IMR-90 (cell line): ENCODE measurements at regions not wholly inside any gene's neighbourhood (a gene's known extent, or its start where the extent isn't known, plus 50 kb on each side); places are given as distances from the start of the nearest gene placed in this dataset.

Experiments
- ATAC-seq: fragments of 200-7000 bp; cut with Tn5 transposase; 2 replicates; pipeline ENCODE4 v1.9.1; 2020; ENCODE audit warnings: low read depth, mild to moderate bottlenecking, moderate library complexity
- BruUV-seq: library from RNA; stranded (reverse); fragments of 400-500 nt; replicated peaks from 2 replicates; lab custom pipeline; 2021; lab: Mats Ljungman, UMichigan
- CTCF ChIA-PET: fragments of 300-600 bp; formaldehyde crosslinking; extraction: SDS; loops from one replicate; lab custom pipeline; 2021; ENCODE audit warnings: antibody characterized with exemption; lab: Yijun Ruan, JAX
- POLR2A ChIA-PET: fragments of 300-600 bp; sonication (Branson Sonifier 250); formaldehyde crosslinking; loops from one replicate; lab custom pipeline; 2022; ENCODE audit warnings: antibody characterized with exemption; ENCODE audit not compliant: unreplicated experiment; lab: Charles Lee
- DNase-seq: peaks from one replicate; pipeline ENCODE4 v3.0.0; 2013
- H2AFZ ChIP-seq: replicated peaks from 2 replicates; pipeline ENCODE3; 2013; ENCODE audit warnings: low read length, mild to moderate bottlenecking; ENCODE audit not compliant: poor library complexity
- H2AK5ac ChIP-seq: 2 replicates; pipeline ENCODE4 v1.6.1; 2013; ENCODE audit warnings: low read depth, low read length, inconsistent platforms
- H2AK9ac ChIP-seq: replicated peaks from 2 replicates; pipeline ENCODE3; 2013; ENCODE audit warnings: mild to moderate bottlenecking, low read depth, low read length, moderate library complexity; ENCODE audit not compliant: poor library complexity
- H2BK120ac ChIP-seq: 2 replicates; pipeline ENCODE4 v1.6.1; 2013; ENCODE audit warnings: low read depth, low read length, inconsistent platforms
- H2BK15ac ChIP-seq: 3 replicates; pipeline ENCODE4 v1.6.1; 2013; ENCODE audit warnings: low read depth, low read length, inconsistent platforms
- H2BK20ac ChIP-seq: 2 replicates; pipeline ENCODE4 v1.6.1; 2013; ENCODE audit warnings: low read depth, mild to moderate bottlenecking, inconsistent platforms, low read length, moderate library complexity
- H2BK5ac ChIP-seq: 2 replicates; pipeline ENCODE4 v1.6.1; 2013; ENCODE audit warnings: mild to moderate bottlenecking, low read depth, low read length, inconsistent platforms; ENCODE audit not compliant: poor library complexity, severe bottlenecking
- H3K14ac ChIP-seq: replicated peaks from 2 replicates; pipeline ENCODE4 v1.6.1; 2013; ENCODE audit warnings: low read depth, low read length, inconsistent platforms
- H3K18ac ChIP-seq: 2 replicates; pipeline ENCODE4 v1.6.1; 2013; ENCODE audit warnings: low read depth, low read length, control low read depth
- H3K23ac ChIP-seq: 2 replicates; pipeline ENCODE4 v1.6.1; 2013; ENCODE audit warnings: low read depth, low read length, inconsistent platforms
- H3K27ac ChIP-seq: 2 replicates; pipeline ENCODE4 v1.5.1; 2013; ENCODE audit warnings: mild to moderate bottlenecking, control low read depth, low read length; ENCODE audit not compliant: insufficient read depth
- H3K27me3 ChIP-seq: 2 replicates; pipeline ENCODE4 v1.6.1; 2013; ENCODE audit warnings: low read length; ENCODE audit not compliant: control insufficient read depth, insufficient read depth
- H3K36me3 ChIP-seq: 2 replicates; pipeline ENCODE4 v1.6.1; 2013; ENCODE audit warnings: low read length, mixed read lengths; ENCODE audit not compliant: control insufficient read depth, insufficient read depth
- H3K4ac ChIP-seq: 2 replicates; pipeline ENCODE4 v1.6.1; 2013; ENCODE audit warnings: low read depth, low read length, inconsistent platforms
- H3K4me1 ChIP-seq: 2 replicates; pipeline ENCODE4 v1.6.1; 2013; ENCODE audit warnings: low read length, mixed read lengths; ENCODE audit not compliant: control insufficient read depth, insufficient read depth
- H3K4me2 ChIP-seq: 2 replicates; pipeline ENCODE4 v1.6.1; 2013; ENCODE audit warnings: low read depth, mild to moderate bottlenecking, control low read depth, low read length, moderate library complexity
- H3K4me3 ChIP-seq: 2 replicates; pipeline ENCODE4 v1.5.1; 2013; ENCODE audit warnings: low read depth, mild to moderate bottlenecking, control low read depth, low read length, moderate library complexity; ENCODE audit not compliant: insufficient read depth
- H3K56ac ChIP-seq: 2 replicates; pipeline ENCODE4 v1.6.1; 2013; ENCODE audit warnings: low read length, inconsistent platforms; ENCODE audit not compliant: insufficient read depth; ENCODE audit errors: extremely low read depth
- H3K79me1 ChIP-seq, 2 experiments: 2 replicates each; pipeline ENCODE4 v1.6.1; 2013; ENCODE audit warnings: low read length in 2 of 2, inconsistent platforms in 1 of 2, low read depth in 1 of 2
- H3K9ac ChIP-seq: 2 replicates; pipeline ENCODE4 v1.6.1; 2013; ENCODE audit warnings: low read depth, low read length, control low read depth
- H3K9me1 ChIP-seq: 2 replicates; pipeline ENCODE4 v1.6.1; 2013; ENCODE audit warnings: low read length, inconsistent platforms; ENCODE audit not compliant: insufficient read depth
- H3K9me3 ChIP-seq: 2 replicates; pipeline ENCODE4 v1.6.1; 2013; ENCODE audit warnings: low read length; ENCODE audit not compliant: control insufficient read depth, insufficient read depth
- H4K20me1 ChIP-seq: 2 replicates; pipeline ENCODE4 v1.6.1; 2013; ENCODE audit warnings: low read length, inconsistent platforms; ENCODE audit not compliant: insufficient read depth
- H4K5ac ChIP-seq: 2 replicates; pipeline ENCODE4 v1.6.1; 2013; ENCODE audit warnings: mild to moderate bottlenecking, low read depth, low read length, control low read depth
- H4K8ac ChIP-seq, 2 experiments: 2 replicates each; pipeline ENCODE4 v1.6.1; 2013; ENCODE audit warnings: low read depth in 2 of 2, low read length in 2 of 2, control low read depth in 1 of 2, inconsistent platforms in 1 of 2
- H4K91ac ChIP-seq: 2 replicates; pipeline ENCODE4 v1.6.1; 2013; ENCODE audit warnings: low read depth, low read length, inconsistent platforms; ENCODE audit not compliant: insufficient read depth
- BHLHE40 ChIP-seq: fragments of 150-350 bp; IDR thresholded peaks from 2 replicates; pipeline ENCODE4 v1.6.1; 2016; ENCODE audit warnings: mild to moderate bottlenecking, low read depth, low read length
- CEBPB ChIP-seq: IDR thresholded peaks from 2 replicates; pipeline ENCODE4 v1.6.1; 2012; ENCODE audit warnings: low read depth, low read length, improper control_type of control experiment
- CHD1 ChIP-seq: IDR thresholded peaks from 2 replicates; pipeline ENCODE4 v1.6.1; 2012; ENCODE audit warnings: low read depth, low read length, improper control_type of control experiment
- FOS ChIP-seq: fragments of 150-350 bp; IDR thresholded peaks from 2 replicates; pipeline ENCODE4 v1.6.1; 2016; ENCODE audit warnings: low read depth, low read length
- MAFK ChIP-seq: IDR thresholded peaks from 2 replicates; pipeline ENCODE4 v1.6.1; 2012; ENCODE audit warnings: low read depth, low read length, improper control_type of control experiment
- MAZ ChIP-seq: IDR thresholded peaks from 2 replicates; pipeline ENCODE4 v1.6.1; 2012; ENCODE audit warnings: low read depth, mild to moderate bottlenecking, low read length, improper control_type of control experiment, moderate library complexity, borderline replicate concordance
- MXI1 ChIP-seq: IDR thresholded peaks from 2 replicates; pipeline ENCODE4 v1.6.1; 2012; ENCODE audit warnings: low read depth, mild to moderate bottlenecking, low read length, moderate library complexity, borderline replicate concordance
- NFE2L2 ChIP-seq: fragments of 150-350 bp; IDR thresholded peaks from 2 replicates; pipeline ENCODE4 v1.6.1; 2016; ENCODE audit warnings: low read depth, mild to moderate bottlenecking, low read length
- POLR2A ChIP-seq: IDR thresholded peaks from 2 replicates; pipeline ENCODE4 v1.6.1; 2012; ENCODE audit warnings: mild to moderate bottlenecking, low read depth, low read length
- RAD21 ChIP-seq: IDR thresholded peaks from 2 replicates; pipeline ENCODE4 v1.6.1; 2012; ENCODE audit warnings: low read length, improper control_type of control experiment
- RCOR1 ChIP-seq: IDR thresholded peaks from 2 replicates; pipeline ENCODE4 v1.6.1; 2012; ENCODE audit warnings: mild to moderate bottlenecking, low read length, improper control_type of control experiment; ENCODE audit not compliant: insufficient replicate concordance
- RFX5 ChIP-seq: IDR thresholded peaks from 2 replicates; pipeline ENCODE4 v1.8.0; 2012; ENCODE audit warnings: low read depth, mild to moderate bottlenecking, low read length, moderate library complexity
- SMC3 ChIP-seq: fragments of 150-350 bp; IDR thresholded peaks from 2 replicates; pipeline ENCODE4 v1.6.1; 2016; ENCODE audit warnings: low read depth, mild to moderate bottlenecking, antibody characterized with exemption, low read length, moderate library complexity
- WGBS, 2 experiments: methylation state at CpG; one replicate each; pipeline versions ENCODE4 v1.1.5 to v1.1.7; 2013; ENCODE audit warnings: missing lambda C conversion rate in 2 of 2; ENCODE audit not compliant: insufficient read length in 1 of 2; ENCODE audit errors: extremely low coverage in 2 of 2; 5-methylcytosine and 5-hydroxymethylcytosine counted together
- dilution Hi-C: fragments of 300-500 bp; cut with HindIII; formaldehyde crosslinking; loops from one replicate; pipeline ENCODE4 v1.14.3; 2018; ENCODE audit warnings: low sequenced_read_pairs; ENCODE audit not compliant: unreplicated experiment
- in situ Hi-C: fragments of 300-500 bp; cut with MboI; formaldehyde crosslinking; loops from 3 replicates; pipeline ENCODE4 v1.14.3; 2019; ENCODE audit warnings: low sequenced_read_pairs, inconsistent platforms, mixed read lengths
- intact Hi-C: fragments of 100-400 bp; cut with micrococcal nuclease; formaldehyde crosslinking; loops from 2 replicates; pipeline ENCODE4 v1.10.0; 2022
- TF ChIP-seq, protein P1 (sequence below): conservative IDR thresholded peaks from 2 replicates; pipeline ENCODE4 v1.5.1; 2012; ENCODE audit warnings: mild to moderate bottlenecking, low read depth, low read length, improper control_type of control experiment
- TF ChIP-seq, protein P2 (sequence below): fragments of 150-350 bp; IDR thresholded peaks from 2 replicates; pipeline ENCODE4 v1.6.1; 2016; ENCODE audit warnings: low read depth, mild to moderate bottlenecking, low read length, moderate library complexity, borderline replicate concordance
- TF ChIP-seq, protein P3 (sequence below): fragments of 150-350 bp; IDR thresholded peaks from 2 replicates; pipeline ENCODE4 v1.6.1; 2017; ENCODE audit warnings: mild to moderate bottlenecking, antibody characterized with exemption, low read length, low read depth

DNA sequence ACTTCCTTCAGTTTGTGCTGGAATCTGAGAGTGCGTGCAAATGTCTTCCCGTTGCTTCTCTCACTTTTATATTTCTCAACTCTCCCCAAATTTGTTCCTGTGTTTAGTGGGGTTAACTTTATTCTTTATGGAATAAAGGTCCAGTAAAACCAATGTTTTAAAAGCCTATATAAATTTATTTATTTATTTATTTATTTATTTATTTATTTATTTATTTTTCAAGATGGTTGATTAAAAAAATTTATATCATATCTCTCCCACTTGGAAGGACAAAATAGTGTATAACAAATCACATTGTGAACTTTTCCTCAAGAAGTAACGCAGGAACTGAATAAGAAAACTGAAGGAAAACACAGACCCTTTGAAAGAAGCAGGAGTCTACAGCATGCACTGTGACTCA, 95.3 kb upstream of the ITM2A start:
- Histone ChIP-seq H2BK15ac (no peak overlapping the region), H4K5ac (no peak overlapping the region), H3K23ac (no peak overlapping the region), H3K4ac (no peak overlapping the region), H4K8ac (no peak overlapping the region), H3K27ac (no peak overlapping the region), H2BK20ac (no peak overlapping the region), H4K20me1 (no peaks in the 10 kb centered on the region), H3K4me2 (no peak overlapping the region), H3K9me3 (peaks cover 6% of the 10 kb centered on the region; the same call in 1 of the 2 replicates), H2AK9ac (no peak overlapping the region), H3K56ac (no peak overlapping the region), H3K4me1 (no peaks in the 10 kb centered on the region), H3K27me3 (no peaks in the 10 kb centered on the region), H3K9ac (no peak overlapping the region), H2AFZ (no peak overlapping the region), H4K91ac (no peak overlapping the region), H3K79me1 (no peaks in the 10 kb centered on the region), H3K9me1 (no peaks in the 10 kb centered on the region), H3K4me3 (no peak overlapping the region), H2AK5ac (no peak overlapping the region), H3K14ac (no peak overlapping the region), H2BK5ac (no peak overlapping the region), H3K36me3 (no peaks in the 10 kb centered on the region), H2BK120ac (no peak overlapping the region), H3K18ac (no peak overlapping the region)
- ATAC-seq (no peak), DNase-seq (no peak)
- no CpG with 5 or more reads among the region's 3 CpGs for WGBS, 2 experiments
- in situ Hi-C loops (no loop called here), intact Hi-C loops (no loop called here), dilution Hi-C loops (no loop called here)
- BruUV-seq = no TSS peak
- TF ChIP-seq, protein P1, sequence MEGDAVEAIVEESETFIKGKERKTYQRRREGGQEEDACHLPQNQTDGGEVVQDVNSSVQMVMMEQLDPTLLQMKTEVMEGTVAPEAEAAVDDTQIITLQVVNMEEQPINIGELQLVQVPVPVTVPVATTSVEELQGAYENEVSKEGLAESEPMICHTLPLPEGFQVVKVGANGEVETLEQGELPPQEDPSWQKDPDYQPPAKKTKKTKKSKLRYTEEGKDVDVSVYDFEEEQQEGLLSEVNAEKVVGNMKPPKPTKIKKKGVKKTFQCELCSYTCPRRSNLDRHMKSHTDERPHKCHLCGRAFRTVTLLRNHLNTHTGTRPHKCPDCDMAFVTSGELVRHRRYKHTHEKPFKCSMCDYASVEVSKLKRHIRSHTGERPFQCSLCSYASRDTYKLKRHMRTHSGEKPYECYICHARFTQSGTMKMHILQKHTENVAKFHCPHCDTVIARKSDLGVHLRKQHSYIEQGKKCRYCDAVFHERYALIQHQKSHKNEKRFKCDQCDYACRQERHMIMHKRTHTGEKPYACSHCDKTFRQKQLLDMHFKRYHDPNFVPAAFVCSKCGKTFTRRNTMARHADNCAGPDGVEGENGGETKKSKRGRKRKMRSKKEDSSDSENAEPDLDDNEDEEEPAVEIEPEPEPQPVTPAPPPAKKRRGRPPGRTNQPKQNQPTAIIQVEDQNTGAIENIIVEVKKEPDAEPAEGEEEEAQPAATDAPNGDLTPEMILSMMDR = no peak
- TF ChIP-seq CHD1 (no peak), MXI1 (no peak), MAFK (no peak), NFE2L2 (no peak), CEBPB (no peak), BHLHE40 (no peak), POLR2A (no peak), RAD21 (no peak), RFX5 (no peak), FOS (no peak), MAZ (no peak), RCOR1 (no peak), SMC3 (no peak)
- TF ChIP-seq, protein P2, sequence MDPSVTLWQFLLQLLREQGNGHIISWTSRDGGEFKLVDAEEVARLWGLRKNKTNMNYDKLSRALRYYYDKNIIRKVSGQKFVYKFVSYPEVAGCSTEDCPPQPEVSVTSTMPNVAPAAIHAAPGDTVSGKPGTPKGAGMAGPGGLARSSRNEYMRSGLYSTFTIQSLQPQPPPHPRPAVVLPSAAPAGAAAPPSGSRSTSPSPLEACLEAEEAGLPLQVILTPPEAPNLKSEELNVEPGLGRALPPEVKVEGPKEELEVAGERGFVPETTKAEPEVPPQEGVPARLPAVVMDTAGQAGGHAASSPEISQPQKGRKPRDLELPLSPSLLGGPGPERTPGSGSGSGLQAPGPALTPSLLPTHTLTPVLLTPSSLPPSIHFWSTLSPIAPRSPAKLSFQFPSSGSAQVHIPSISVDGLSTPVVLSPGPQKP = no peak
- TF ChIP-seq, protein P3, sequence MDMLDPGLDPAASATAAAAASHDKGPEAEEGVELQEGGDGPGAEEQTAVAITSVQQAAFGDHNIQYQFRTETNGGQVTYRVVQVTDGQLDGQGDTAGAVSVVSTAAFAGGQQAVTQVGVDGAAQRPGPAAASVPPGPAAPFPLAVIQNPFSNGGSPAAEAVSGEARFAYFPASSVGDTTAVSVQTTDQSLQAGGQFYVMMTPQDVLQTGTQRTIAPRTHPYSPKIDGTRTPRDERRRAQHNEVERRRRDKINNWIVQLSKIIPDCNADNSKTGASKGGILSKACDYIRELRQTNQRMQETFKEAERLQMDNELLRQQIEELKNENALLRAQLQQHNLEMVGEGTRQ = no peak
- ChIA-PET POLR2A (no interaction called here), CTCF (no interaction called here)
